ENCODE measurements at regions not wholly inside any gene's neighbourhood (a gene's known extent, or its start where the extent isn't known, plus 50 kb on each side); places are given as distances from the start of the nearest gene placed in this dataset.

DNA sequence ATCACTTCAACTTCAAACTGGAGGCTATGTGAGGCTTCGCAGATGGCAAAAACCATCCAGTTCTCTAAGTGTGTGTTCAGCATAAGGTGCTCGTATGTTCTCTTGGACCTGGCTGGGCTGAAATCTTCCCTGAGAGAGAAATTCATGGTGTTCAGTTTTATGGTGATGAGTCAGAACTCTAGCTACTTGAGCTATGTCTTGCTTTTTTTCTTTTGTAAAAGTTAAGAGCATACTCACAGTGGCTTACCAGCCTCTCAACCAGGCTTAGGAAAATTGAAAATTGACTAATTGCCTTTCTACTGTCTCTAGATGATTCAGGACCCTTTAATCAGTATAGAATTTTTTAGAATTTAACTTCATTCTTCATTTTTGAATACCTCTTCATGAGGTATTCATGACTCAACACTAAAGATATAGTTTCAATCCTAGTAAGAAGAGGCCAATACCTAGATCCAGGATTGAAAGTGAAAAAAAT, 617.5 kb downstream of the TBL1XR1 start:
- Histone ChIP-seq H3K9ac (ENCODE audit: insufficient read depth in 1 of 2, low read length in 2 of 2) (no peak overlapping the region), H3K27ac (ENCODE audit: low read depth in 1 of 2, low read length in 1 of 2) (no peak overlapping the region), H3K4me3 (no peak overlapping the region), H3K4me1 (ENCODE audit: control insufficient read depth in 5 of 5, insufficient read depth in 5 of 5, low read length in 5 of 5) (no peaks in the 10 kb centered on the region), H3K36me3 (ENCODE audit: control insufficient read depth in 4 of 4, insufficient read depth in 4 of 4, low read length in 4 of 4) (no peaks in the 10 kb centered on the region), H3K27me3 (ENCODE audit: control insufficient read depth in 3 of 3, insufficient read depth in 3 of 3, low read length in 2 of 3) (no peaks in the 10 kb centered on the region), H3K9me3 (ENCODE audit: control insufficient read depth in 4 of 4, insufficient read depth in 3 of 4, low read length in 3 of 4) (no peaks in the 10 kb centered on the region)
- WGBS, 2 donors: 96 to 97% methylated on average over 2 of the region's 2 CpGs
- no peak for DNase-seq
- ATAC-seq (ENCODE audit: insufficient read depth, low FRiP score): no peak
- no peak for TF ChIP-seq CTCF (IDR thresholded peaks at IDR 0.05; ENCODE audit: control extremely low read depth, extremely low read depth)

DNA sequence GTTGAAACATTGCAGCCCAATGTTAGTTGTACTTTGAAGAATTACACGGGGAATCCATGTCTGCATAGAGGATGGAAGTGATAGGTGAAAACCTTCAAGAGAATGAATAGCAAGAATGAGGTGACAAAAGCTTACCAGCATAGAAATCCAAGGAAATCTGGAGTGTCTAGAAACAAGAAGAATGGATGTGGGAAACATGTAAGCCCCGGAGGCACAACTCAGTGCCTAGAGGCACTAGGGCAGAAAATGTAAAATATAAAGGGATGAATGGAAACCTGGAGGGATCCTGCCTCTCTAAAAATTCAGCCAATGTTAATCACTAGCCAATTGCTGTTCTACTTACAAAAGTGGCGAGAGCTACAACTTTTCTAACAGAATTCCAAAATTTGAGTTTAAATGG, 619.0 kb downstream of the TBL1XR1 start:
- Histone ChIP-seq H3K9ac (ENCODE audit: insufficient read depth in 1 of 2, low read length in 2 of 2) (no peak overlapping the region), H3K9me3 (ENCODE audit: control insufficient read depth in 4 of 4, insufficient read depth in 3 of 4, low read length in 3 of 4) (no peaks in the 10 kb centered on the region), H3K36me3 (ENCODE audit: control insufficient read depth in 4 of 4, insufficient read depth in 4 of 4, low read length in 4 of 4) (no peaks in the 10 kb centered on the region), H3K4me1 (ENCODE audit: control insufficient read depth in 5 of 5, insufficient read depth in 5 of 5, low read length in 5 of 5) (no peaks in the 10 kb centered on the region), H3K4me3 (no peak overlapping the region), H3K27me3 (ENCODE audit: control insufficient read depth in 3 of 3, insufficient read depth in 3 of 3, low read length in 2 of 3) (no peaks in the 10 kb centered on the region), H3K27ac (ENCODE audit: low read depth in 1 of 2, low read length in 1 of 2) (no peak overlapping the region)
- no peak for DNase-seq
- WGBS, 2 donors: 88 to 93% methylated on average over 3 of the region's 3 CpGs
- no peak for TF ChIP-seq CTCF (IDR thresholded peaks at IDR 0.05; ENCODE audit: control extremely low read depth, extremely low read depth)
- no peak for ATAC-seq (ENCODE audit: insufficient read depth, low FRiP score)

DNA sequence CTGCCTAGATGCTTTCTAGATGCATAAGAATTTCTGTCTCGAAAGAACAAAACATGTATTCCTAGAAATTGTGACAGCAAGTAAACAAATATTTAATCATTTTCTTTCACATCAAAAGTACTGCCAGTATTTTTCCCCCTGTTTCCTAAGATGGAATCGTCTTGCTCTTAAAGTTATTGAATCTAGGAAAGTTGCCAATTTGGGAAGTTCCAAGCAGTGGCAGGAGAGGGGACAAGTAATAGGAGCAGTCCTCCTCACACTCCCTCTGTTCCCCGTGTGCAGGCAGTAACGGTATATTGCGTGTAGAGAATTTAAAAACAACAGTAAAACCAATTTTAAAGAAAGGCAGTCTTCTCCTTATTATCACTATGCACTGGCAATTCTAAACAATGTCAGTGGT, 619.8 kb downstream of the TBL1XR1 start:
- DNase-seq (peak in 2 of 3 donors; percentile 54 to 67), ATAC-seq (ENCODE audit: insufficient read depth, low FRiP score) (no peak)
- Histone ChIP-seq H3K27me3 (ENCODE audit: control insufficient read depth in 3 of 3, insufficient read depth in 3 of 3, low read length in 2 of 3) (no peaks in the 10 kb centered on the region), H3K4me1 (ENCODE audit: control insufficient read depth in 5 of 5, insufficient read depth in 5 of 5, low read length in 5 of 5) (no peaks in the 10 kb centered on the region), H3K9me3 (ENCODE audit: control insufficient read depth in 4 of 4, insufficient read depth in 3 of 4, low read length in 3 of 4) (no peaks in the 10 kb centered on the region), H3K36me3 (ENCODE audit: control insufficient read depth in 4 of 4, insufficient read depth in 4 of 4, low read length in 4 of 4) (no peaks in the 10 kb centered on the region), H3K27ac (ENCODE audit: low read depth in 1 of 2, low read length in 1 of 2) (no peak overlapping the region), H3K9ac (ENCODE audit: insufficient read depth in 1 of 2, low read length in 2 of 2) (no peak overlapping the region), H3K4me3 (no peak overlapping the region)
- 68 to 82% methylated on average over 5 of the region's 5 CpGs for WGBS, 2 donors
- no peak for TF ChIP-seq CTCF (IDR thresholded peaks at IDR 0.05; ENCODE audit: control extremely low read depth, extremely low read depth)

GRCh38 chr3:176574786-176575185, 622.5 kb downstream of the TBL1XR1 start:
- Histone ChIP-seq H3K9ac (ENCODE audit: insufficient read depth in 1 of 2, low read length in 2 of 2) (no peak overlapping the region), H3K36me3 (ENCODE audit: control insufficient read depth in 4 of 4, insufficient read depth in 4 of 4, low read length in 4 of 4) (no peaks in the 10 kb centered on the region), H3K9me3 (ENCODE audit: control insufficient read depth in 4 of 4, insufficient read depth in 3 of 4, low read length in 3 of 4) (no peaks in the 10 kb centered on the region), H3K27ac (ENCODE audit: low read depth in 1 of 2, low read length in 1 of 2) (no peak overlapping the region), H3K4me1 (ENCODE audit: control insufficient read depth in 5 of 5, insufficient read depth in 5 of 5, low read length in 5 of 5) (no peaks in the 10 kb centered on the region), H3K27me3 (ENCODE audit: control insufficient read depth in 3 of 3, insufficient read depth in 3 of 3, low read length in 2 of 3) (no peaks in the 10 kb centered on the region), H3K4me3 (no peak overlapping the region)
- DNase-seq (no peak), ATAC-seq (ENCODE audit: insufficient read depth, low FRiP score) (no peak)
- 46 to 60% methylated on average over 1 of the region's 1 CpG for WGBS, 2 donors
- TF ChIP-seq CTCF (IDR thresholded peaks at IDR 0.05; ENCODE audit: control extremely low read depth, extremely low read depth): no peak
